ENCODE measurements at regions not wholly inside any gene's neighbourhood (a gene's known extent, or its start where the extent isn't known, plus 50 kb on each side); places are given as distances from the start of the nearest gene placed in this dataset.

- no peak for TF ChIP-seq ZNF274 (IDR thresholded peaks at IDR 0.05; ENCODE audit: low read depth, low read length)
- TF ChIP-seq SUZ12 (IDR thresholded peaks at IDR 0.05; ENCODE audit: extremely low read depth, insufficient read depth, insufficient read length), result no peak
- no peak for TF ChIP-seq YY1 (IDR thresholded peaks at IDR 0.05; ENCODE audit: insufficient read depth, insufficient read length)
Observed at GRCh38 chr13:39870197-39870747, 214.8 kb downstream of the COG6 start.
